G401 (cell line): ENCODE measurements at regions not wholly inside any gene's neighbourhood (a gene's known extent, or its start where the extent isn't known, plus 50 kb on each side); places are given as distances from the start of the nearest gene placed in this dataset.

Source experiments
- DNase-seq: peaks from one replicate; pipeline ENCODE4 v3.0.0-alpha.2; 2015; ENCODE audit warnings: low spot score
- in situ Hi-C: cut with HindIII; loops from 2 replicates; pipeline ENCODE4 v1.10.0; 2016; ENCODE audit warnings: low sequenced_read_pairs, mixed read lengths

GRCh38 chr2:129729011-129729410 lies 250.5 kb upstream of the RAB6C start:
- in situ Hi-C loops = no loop called here
- no peak for DNase-seq

GRCh38 chr2:129729646-129730045 lies 249.8 kb upstream of the RAB6C start:
- in situ Hi-C loops = no loop called here
- no peak for DNase-seq

GRCh38 chr2:129730979-129731378 lies 248.5 kb upstream of the RAB6C start:
- in situ Hi-C loops = no loop called here

GRCh38 chr2:129731907-129732629 lies 247.4 kb upstream of the RAB6C start:
- DNase-seq = no peak
- in situ Hi-C loops = no loop called here

More at GRCh38 chr2:129730979-129731378, 248.5 kb upstream of the RAB6C start:
- DNase-seq = no peak

- DNase-seq = no peak
Observed at GRCh38 chr2:129732630-129733026, 246.8 kb upstream of the RAB6C start.

GRCh38 chr2:129733041-129733440 lies 246.4 kb upstream of the RAB6C start:
- in situ Hi-C loops = no loop called here
- no peak for DNase-seq

More at GRCh38 chr2:129732630-129733026, 246.8 kb upstream of the RAB6C start:
- in situ Hi-C loops = no loop called here

GRCh38 chr2:129733579-129733978 lies 245.9 kb upstream of the RAB6C start:
- DNase-seq = no peak
- in situ Hi-C loops = no loop called here

GRCh38 chr2:129734343-129735034 lies 245.0 kb upstream of the RAB6C start:
- no peak for DNase-seq
- in situ Hi-C loops = no loop called here

- DNase-seq = no peak
- in situ Hi-C loops = no loop called here
Observed at GRCh38 chr2:129735576-129735975, 243.9 kb upstream of the RAB6C start.

- in situ Hi-C loops = no loop called here
- DNase-seq = no peak
Observed at GRCh38 chr2:129737660-129738527, 241.6 kb upstream of the RAB6C start.

GRCh38 chr2:129738799-129739198 lies 240.7 kb upstream of the RAB6C start:
- DNase-seq = no peak
- in situ Hi-C loops = no loop called here

GRCh38 chr2:129740504-129740903 lies 239.0 kb upstream of the RAB6C start:
- in situ Hi-C loops = no loop called here
- DNase-seq = no peak

GRCh38 chr2:129741165-129741564 lies 238.3 kb upstream of the RAB6C start:
- in situ Hi-C loops = no loop called here
- no peak for DNase-seq

GRCh38 chr2:129741623-129742022 lies 237.8 kb upstream of the RAB6C start:
- in situ Hi-C loops = no loop called here

GRCh38 chr2:129742415-129743180 lies 236.9 kb upstream of the RAB6C start:
- in situ Hi-C loops = no loop called here
- DNase-seq = no peak

More at GRCh38 chr2:129741623-129742022, 237.8 kb upstream of the RAB6C start:
- DNase-seq = no peak

GRCh38 chr2:129744141-129744540 lies 235.3 kb upstream of the RAB6C start:
- in situ Hi-C loops = no loop called here
- no peak for DNase-seq

- DNase-seq = no peak
- in situ Hi-C loops = no loop called here
Observed at GRCh38 chr2:129744649-129745048, 234.8 kb upstream of the RAB6C start.

- DNase-seq = no peak
- in situ Hi-C loops = no loop called here
Observed at GRCh38 chr2:129747500-129748125, 231.9 kb upstream of the RAB6C start.

GRCh38 chr2:129748250-129748649 lies 231.2 kb upstream of the RAB6C start:
- in situ Hi-C loops = no loop called here
- no peak for DNase-seq
